SK-N-SH (cell line): ENCODE measurements at regions not wholly inside any gene's neighbourhood (a gene's known extent, or its start where the extent isn't known, plus 50 kb on each side); places are given as distances from the start of the nearest gene placed in this dataset.

Experiments used
- EP300 ChIP-seq, 2 experiments: IDR thresholded peaks; 2 replicates each; pipeline versions ENCODE4 v1.4.0 to v1.6.1; 2012; ENCODE audit warnings: borderline replicate concordance in 1 of 2, low read depth in 1 of 2, low read length in 1 of 2
- JUND ChIP-seq: IDR thresholded peaks from 2 replicates; pipeline ENCODE4 v1.4.0; 2012
- POLR2AphosphoS5 ChIP-seq: IDR thresholded peaks from 2 replicates; pipeline ENCODE4 v1.6.1; 2012; ENCODE audit warnings: low read depth, low read length
- RAD21 ChIP-seq: IDR thresholded peaks from 2 replicates; pipeline ENCODE4 v1.6.1; 2012; ENCODE audit warnings: mild to moderate bottlenecking, low read length
- TAF1 ChIP-seq: IDR thresholded peaks from 2 replicates; pipeline ENCODE4 v1.6.1; 2012; ENCODE audit warnings: low read depth, mild to moderate bottlenecking, low read length, moderate library complexity, borderline replicate concordance
- TCF12 ChIP-seq: IDR thresholded peaks from 2 replicates; pipeline ENCODE4 v1.4.0; 2012
- TEAD4 ChIP-seq: IDR thresholded peaks from 2 replicates; pipeline ENCODE4 v1.4.0; 2012; ENCODE audit warnings: mild to moderate bottlenecking, borderline replicate concordance; ENCODE audit not compliant: insufficient read depth
- TF ChIP-seq, protein P1 (sequence below): fragments of 200-600 bp; sonication (generic); IDR thresholded peaks from 2 replicates; pipeline ENCODE4 v1.6.1; 2017; ENCODE audit warnings: antibody characterized with exemption, mild to moderate bottlenecking, moderate library complexity
- TF ChIP-seq, protein P2 (sequence below): IDR thresholded peaks from 2 replicates; pipeline ENCODE4 v1.4.0; 2012; ENCODE audit warnings: low read depth, borderline replicate concordance

DNA sequence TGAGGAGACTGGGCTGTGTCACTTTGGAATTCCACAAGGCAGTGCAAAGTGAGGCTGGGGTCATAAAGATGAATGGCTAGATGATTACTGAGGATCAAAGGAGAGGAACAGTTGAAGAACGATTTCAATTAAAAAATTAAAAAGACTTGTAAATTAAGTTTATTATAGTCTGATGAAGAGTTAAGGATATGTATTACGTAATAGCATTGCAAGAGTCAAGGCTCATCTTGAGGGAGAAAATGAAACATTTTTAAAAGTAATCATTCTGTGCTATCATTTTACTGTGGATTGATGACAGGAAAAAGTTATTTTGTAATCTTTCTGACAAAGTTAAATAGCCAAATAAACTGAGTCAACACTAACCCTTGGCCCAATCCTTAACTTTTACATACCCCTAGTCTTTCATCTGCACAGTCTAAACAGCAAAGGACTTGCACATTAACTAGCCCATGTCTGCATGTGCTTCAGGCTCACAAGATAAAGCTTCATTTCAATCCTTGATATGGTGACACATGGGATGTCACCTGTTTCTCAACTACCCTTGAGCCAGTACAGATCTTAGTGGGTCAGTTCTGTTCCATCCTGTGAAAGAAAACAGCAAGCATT lies 465.5 kb upstream of the CTSO start:
- TF ChIP-seq TCF12 (no peak), TEAD4 (no peak), POLR2AphosphoS5 (no peak), JUND (no peak), EP300 (IDR thresholded peaks at IDR 0.05; ENCODE audit: borderline replicate concordance in 1 of 2, low read depth in 1 of 2, low read length in 1 of 2) (no peak), RAD21 (no peak), TAF1 (no peak)
- TF ChIP-seq, protein P1, sequence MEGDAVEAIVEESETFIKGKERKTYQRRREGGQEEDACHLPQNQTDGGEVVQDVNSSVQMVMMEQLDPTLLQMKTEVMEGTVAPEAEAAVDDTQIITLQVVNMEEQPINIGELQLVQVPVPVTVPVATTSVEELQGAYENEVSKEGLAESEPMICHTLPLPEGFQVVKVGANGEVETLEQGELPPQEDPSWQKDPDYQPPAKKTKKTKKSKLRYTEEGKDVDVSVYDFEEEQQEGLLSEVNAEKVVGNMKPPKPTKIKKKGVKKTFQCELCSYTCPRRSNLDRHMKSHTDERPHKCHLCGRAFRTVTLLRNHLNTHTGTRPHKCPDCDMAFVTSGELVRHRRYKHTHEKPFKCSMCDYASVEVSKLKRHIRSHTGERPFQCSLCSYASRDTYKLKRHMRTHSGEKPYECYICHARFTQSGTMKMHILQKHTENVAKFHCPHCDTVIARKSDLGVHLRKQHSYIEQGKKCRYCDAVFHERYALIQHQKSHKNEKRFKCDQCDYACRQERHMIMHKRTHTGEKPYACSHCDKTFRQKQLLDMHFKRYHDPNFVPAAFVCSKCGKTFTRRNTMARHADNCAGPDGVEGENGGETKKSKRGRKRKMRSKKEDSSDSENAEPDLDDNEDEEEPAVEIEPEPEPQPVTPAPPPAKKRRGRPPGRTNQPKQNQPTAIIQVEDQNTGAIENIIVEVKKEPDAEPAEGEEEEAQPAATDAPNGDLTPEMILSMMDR, result no peak
- TF ChIP-seq, protein P2, sequence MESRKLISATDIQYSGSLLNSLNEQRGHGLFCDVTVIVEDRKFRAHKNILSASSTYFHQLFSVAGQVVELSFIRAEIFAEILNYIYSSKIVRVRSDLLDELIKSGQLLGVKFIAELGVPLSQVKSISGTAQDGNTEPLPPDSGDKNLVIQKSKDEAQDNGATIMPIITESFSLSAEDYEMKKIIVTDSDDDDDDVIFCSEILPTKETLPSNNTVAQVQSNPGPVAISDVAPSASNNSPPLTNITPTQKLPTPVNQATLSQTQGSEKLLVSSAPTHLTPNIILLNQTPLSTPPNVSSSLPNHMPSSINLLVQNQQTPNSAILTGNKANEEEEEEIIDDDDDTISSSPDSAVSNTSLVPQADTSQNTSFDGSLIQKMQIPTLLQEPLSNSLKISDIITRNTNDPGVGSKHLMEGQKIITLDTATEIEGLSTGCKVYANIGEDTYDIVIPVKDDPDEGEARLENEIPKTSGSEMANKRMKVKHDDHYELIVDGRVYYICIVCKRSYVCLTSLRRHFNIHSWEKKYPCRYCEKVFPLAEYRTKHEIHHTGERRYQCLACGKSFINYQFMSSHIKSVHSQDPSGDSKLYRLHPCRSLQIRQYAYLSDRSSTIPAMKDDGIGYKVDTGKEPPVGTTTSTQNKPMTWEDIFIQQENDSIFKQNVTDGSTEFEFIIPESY, result no peak
